K562 (cell line): ENCODE measurements at regions not wholly inside any gene's neighbourhood (a gene's known extent, or its start where the extent isn't known, plus 50 kb on each side); places are given as distances from the start of the nearest gene placed in this dataset.

ENCODE experiments used
- ARNT ChIP-seq, 2 experiments: fragments of 450-650 bp; IDR thresholded peaks; 2 replicates each; pipeline ENCODE4 v1.6.1; 2016; ENCODE audit warnings: mild to moderate bottlenecking in 1 of 2
- EP300 ChIP-seq: IDR thresholded peaks from 2 replicates; pipeline ENCODE4 v1.6.1; 2012; ENCODE audit warnings: low read length, improper control_type of control experiment
- RFX5 ChIP-seq: IDR thresholded peaks from 2 replicates; pipeline ENCODE4 v1.6.1; 2011; ENCODE audit warnings: low read depth, mild to moderate bottlenecking, improper control_type of control experiment, low read length
- THRA ChIP-seq: fragments of 450-650 bp; IDR thresholded peaks from 2 replicates; pipeline ENCODE4 v1.6.1; 2017; ENCODE audit warnings: mild to moderate bottlenecking, moderate library complexity
- ZNF740 ChIP-seq, 3 experiments: fragments of 200-800 bp in 1 of 3; sonication (Bioruptor generic) in 1 of 3; sonication (generic) in 1 of 3; formaldehyde crosslinking in 1 of 3; IDR thresholded peaks; 2 replicates each; pipeline versions ENCODE4 v1.6.1 to v1.8.0; 2016 to 2022; ENCODE audit warnings: mild to moderate bottlenecking in 2 of 3, missing compliant biosample characterization in 2 of 3, missing genetic modification characterization in 2 of 3, missing genetic modification reagents in 1 of 3

GRCh38 chr20:53859684-53860083, 210.7 kb downstream of the BCAS1 start:
- no peak for TF ChIP-seq ARNT (IDR thresholded peaks at IDR 0.05)
- TF ChIP-seq EP300: no peak
- no peak for TF ChIP-seq THRA
- TF ChIP-seq ZNF740 (CRISPR knock-in tag; IDR thresholded peaks at IDR 0.05): no peak
- no peak for TF ChIP-seq ZNF740 (tag; IDR thresholded peaks at IDR 0.05)
- TF ChIP-seq RFX5: no peak
